ENCODE measurements at regions not wholly inside any gene's neighbourhood (a gene's known extent, or its start where the extent isn't known, plus 50 kb on each side); places are given as distances from the start of the nearest gene placed in this dataset.
A peak's percentile ranks its signal among the peaks of the same experiment; 100 is the strongest.

GRCh38 chr12:124466216-124467128, 100.9 kb downstream of the NCOR2 start:
- no peak for DNase-seq (ENCODE audit: low read depth, low spot score)
- peaks cover 9% of the 10 kb centered on the region for H3K9me3 Mint-ChIP-seq
- H3K4me1 Mint-ChIP-seq, result peaks cover 21% of the 10 kb centered on the region
- no peak overlapping the region for H3K27ac Mint-ChIP-seq (ENCODE audit: unreplicated experiment)
- H3K4me3 Mint-ChIP-seq, result no peak overlapping the region
- H3K36me3 Mint-ChIP-seq (ENCODE audit: low read depth), result peaks cover 41% of the 10 kb centered on the region
- H3K27me3 Mint-ChIP-seq (ENCODE audit: low read depth), result no peaks in the 10 kb centered on the region
- no peak for TF ChIP-seq CTCF (conservative IDR thresholded peaks at IDR 0.05)

GRCh38 chr12:124465473-124465872, 101.9 kb downstream of the NCOR2 start:
- H3K27me3 Mint-ChIP-seq (ENCODE audit: low read depth), result no peaks in the 10 kb centered on the region
- DNase-seq (ENCODE audit: low read depth, low spot score), result no peak
- H3K4me3 Mint-ChIP-seq, result no peak overlapping the region
- no peak overlapping the region for H3K27ac Mint-ChIP-seq (ENCODE audit: unreplicated experiment)
- H3K36me3 Mint-ChIP-seq (ENCODE audit: low read depth), result peaks cover 36% of the 10 kb centered on the region
- H3K9me3 Mint-ChIP-seq, result peaks cover 8% of the 10 kb centered on the region
- TF ChIP-seq CTCF (conservative IDR thresholded peaks at IDR 0.05), result no peak
- H3K4me1 Mint-ChIP-seq, result peaks cover 22% of the 10 kb centered on the region

GRCh38 chr12:124464830-124465229, 102.6 kb downstream of the NCOR2 start:
- TF ChIP-seq CTCF (conservative IDR thresholded peaks at IDR 0.05), result no peak
- no peak for DNase-seq (ENCODE audit: low read depth, low spot score)
- peaks cover 32% of the 10 kb centered on the region for H3K36me3 Mint-ChIP-seq (ENCODE audit: low read depth)
- H3K4me1 Mint-ChIP-seq, result peaks cover 24% of the 10 kb centered on the region
- no peak overlapping the region for H3K4me3 Mint-ChIP-seq
- no peaks in the 10 kb centered on the region for H3K27me3 Mint-ChIP-seq (ENCODE audit: low read depth)
- H3K9me3 Mint-ChIP-seq, result peaks cover 4% of the 10 kb centered on the region
- H3K27ac Mint-ChIP-seq (ENCODE audit: unreplicated experiment), result no peak overlapping the region

- Mint-ChIP-seq H3K4me1 (peaks cover 31% of the 10 kb centered on the region), H3K4me3 (peak overlapping the region; percentile 3), H3K9me3 (peaks cover 2% of the 10 kb centered on the region), H3K27ac (ENCODE audit: unreplicated experiment) (no peak overlapping the region), H3K27me3 (ENCODE audit: low read depth) (no peaks in the 10 kb centered on the region), H3K36me3 (ENCODE audit: low read depth) (peaks cover 33% of the 10 kb centered on the region)
- no peak for TF ChIP-seq CTCF (conservative IDR thresholded peaks at IDR 0.05)
- DNase-seq (ENCODE audit: low read depth, low spot score), result no peak
These were observed 103.3 kb downstream of the NCOR2 start for GRCh38 chr12:124464062-124464461.

- no peak for DNase-seq (ENCODE audit: low read depth, low spot score)
- Mint-ChIP-seq H3K27ac (ENCODE audit: unreplicated experiment) (no peak overlapping the region), H3K27me3 (ENCODE audit: low read depth) (no peaks in the 10 kb centered on the region), H3K4me1 (peaks cover 34% of the 10 kb centered on the region), H3K4me3 (no peak overlapping the region), H3K9me3 (no peaks in the 10 kb centered on the region), H3K36me3 (ENCODE audit: low read depth) (peaks cover 31% of the 10 kb centered on the region)
- no peak for TF ChIP-seq CTCF (conservative IDR thresholded peaks at IDR 0.05)
These were observed 104.0 kb downstream of the NCOR2 start for GRCh38 chr12:124463341-124463921.

Data from neural crest cell (in vitro differentiated cells).